Immature natural killer cell (primary cell): ENCODE measurements at regions not wholly inside any gene's neighbourhood (a gene's known extent, or its start where the extent isn't known, plus 50 kb on each side); places are given as distances from the start of the nearest gene placed in this dataset.
"Not testable (repeated sequence)": the region's sequence is repeated elsewhere in the genome, so short reads cannot be mapped to it uniquely, and the experiment has no call there.

Experiments used
- DNase-seq, 3 donors: peaks; one replicate each; pipeline ENCODE4 v3.0.0; 2022; ENCODE audit warnings: mixed read lengths in 1 of 3
- H3K27ac Mint-ChIP-seq, 6 donors: one replicate each; pipeline ENCODE4 v1.8.0; 2020; ENCODE audit warnings: mixed read lengths in 6 of 6, mild to moderate bottlenecking in 5 of 6, inconsistent platforms in 4 of 6, moderate library complexity in 3 of 6
- H3K27me3 Mint-ChIP-seq, 3 donors: one replicate each; pipeline ENCODE4 v1.8.0; 2020 to 2021; ENCODE audit warnings: low read depth in 3 of 3, mild to moderate bottlenecking in 3 of 3, mixed read lengths in 3 of 3, moderate library complexity in 3 of 3, inconsistent platforms in 1 of 3
- H3K36me3 Mint-ChIP-seq, 3 donors: one replicate each; pipeline ENCODE4 v1.8.0; 2020; ENCODE audit warnings: mixed read lengths in 3 of 3, inconsistent platforms in 2 of 3, mild to moderate bottlenecking in 2 of 3
- H3K4me1 Mint-ChIP-seq, 2 donors: one replicate each; pipeline ENCODE4 v1.8.0; 2020; ENCODE audit warnings: inconsistent platforms in 2 of 2, mild to moderate bottlenecking in 2 of 2, mixed read lengths in 2 of 2, moderate library complexity in 1 of 2
- H3K4me3 Mint-ChIP-seq, 5 donors: one replicate each; pipeline ENCODE4 v1.8.0; 2020; ENCODE audit warnings: mild to moderate bottlenecking in 5 of 5, mixed read lengths in 5 of 5, inconsistent platforms in 3 of 5, moderate library complexity in 3 of 5
- H3K9me3 Mint-ChIP-seq, 6 donors: one replicate each; pipeline ENCODE4 v1.8.0; 2020; ENCODE audit warnings: mild to moderate bottlenecking in 6 of 6, mixed read lengths in 6 of 6, inconsistent platforms in 4 of 6, moderate library complexity in 3 of 6

DNA sequence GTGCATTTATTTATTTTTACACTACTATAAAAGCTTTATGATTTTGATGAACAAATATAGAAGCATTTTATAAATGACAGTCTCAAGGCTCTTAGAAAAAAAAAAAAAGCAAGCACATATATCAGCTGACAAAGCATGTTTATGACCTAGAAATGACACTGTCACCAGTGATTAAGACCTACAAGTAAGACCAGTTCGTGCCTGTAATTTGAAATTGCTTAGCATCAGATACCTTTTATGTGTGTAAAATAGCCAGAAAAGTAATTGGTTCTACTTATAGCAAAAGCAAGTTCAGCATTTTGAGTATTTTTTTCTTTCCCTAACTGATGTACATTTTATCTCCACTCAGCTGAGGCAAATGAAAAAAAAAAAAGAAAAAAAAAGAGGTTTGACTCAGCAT is 808.4 kb downstream of the CDH18 start:
- Mint-ChIP-seq H3K27me3 (no peaks in the 10 kb centered on the region), H3K36me3 (no peaks in the 10 kb centered on the region), H3K27ac (no peak overlapping the region), H3K9me3 (peaks cover 0 to 32% (median 4%) of the 10 kb centered on the region in 6 donors), H3K4me1 (no peaks in the 10 kb centered on the region), H3K4me3 (no peak overlapping the region)
- DNase-seq = no peak

GRCh38 chr5:19189176-19189575 is 798.8 kb downstream of the CDH18 start:
- no peak overlapping the region for H3K4me3 Mint-ChIP-seq
- H3K27me3 Mint-ChIP-seq = peaks cover 0 to 1% (median 0%) of the 10 kb centered on the region in 3 donors
- H3K27ac Mint-ChIP-seq = no peak overlapping the region
- no peaks in the 10 kb centered on the region for H3K4me1 Mint-ChIP-seq
- H3K36me3 Mint-ChIP-seq = no peaks in the 10 kb centered on the region
- H3K9me3 Mint-ChIP-seq = peaks cover 12 to 34% (median 22%) of the 10 kb centered on the region in 6 donors
- no peak for DNase-seq

DNA sequence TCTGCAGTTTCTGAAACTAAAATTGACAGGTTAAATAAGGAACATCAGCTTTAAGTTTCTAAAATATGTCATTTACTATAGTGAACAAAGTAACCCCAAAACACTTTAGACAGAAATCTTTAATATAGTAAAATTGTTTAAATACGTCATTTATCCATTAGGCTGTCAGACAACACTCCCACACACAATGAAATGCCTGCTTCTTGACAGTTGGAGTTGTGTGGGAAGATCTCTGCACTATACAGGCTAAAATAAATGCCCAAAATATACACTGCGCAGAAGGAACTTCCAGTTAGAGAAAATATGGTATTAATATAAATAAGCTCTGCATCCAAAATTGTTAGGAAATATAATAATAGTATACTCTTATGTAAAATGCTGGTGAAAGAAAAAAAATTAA is 794.4 kb downstream of the CDH18 start:
- Mint-ChIP-seq H3K4me1 (no peaks in the 10 kb centered on the region), H3K36me3 (no peaks in the 10 kb centered on the region), H3K4me3 (no peak overlapping the region), H3K9me3 (peaks cover 12 to 29% (median 18%) of the 10 kb centered on the region in 6 donors), H3K27me3 (no peaks in the 10 kb centered on the region), H3K27ac (no peak overlapping the region)
- no peak for DNase-seq

- DNase-seq = no peak
- H3K9me3 Mint-ChIP-seq = peaks cover 8 to 28% (median 16%) of the 10 kb centered on the region in 6 donors
- H3K4me3 Mint-ChIP-seq = no peak overlapping the region
- H3K36me3 Mint-ChIP-seq = no peaks in the 10 kb centered on the region
- H3K27me3 Mint-ChIP-seq = no peaks in the 10 kb centered on the region
- no peaks in the 10 kb centered on the region for H3K4me1 Mint-ChIP-seq
- no peak overlapping the region for H3K27ac Mint-ChIP-seq
These were observed 791.4 kb downstream of the CDH18 start for GRCh38 chr5:19196631-19197030.

- no peaks in the 10 kb centered on the region for H3K36me3 Mint-ChIP-seq
- H3K27ac Mint-ChIP-seq = peak overlapping the region in 1 of 6 donors; percentile 22
- no peaks in the 10 kb centered on the region for H3K27me3 Mint-ChIP-seq
- H3K4me3 Mint-ChIP-seq = no peak overlapping the region
- H3K4me1 Mint-ChIP-seq = no peaks in the 10 kb centered on the region
- no peak for DNase-seq
- H3K9me3 Mint-ChIP-seq = peaks cover 9 to 28% (median 23%) of the 10 kb centered on the region in 6 donors
These were observed 787.7 kb downstream of the CDH18 start for GRCh38 chr5:19200251-19200650.

- Mint-ChIP-seq H3K27ac (no peak overlapping the region), H3K9me3 (peaks cover 16 to 64% (median 44%) of the 10 kb centered on the region in 6 donors), H3K4me1 (no peaks in the 10 kb centered on the region), H3K36me3 (no peaks in the 10 kb centered on the region), H3K4me3 (no peak overlapping the region), H3K27me3 (peaks cover 0 to 2% (median 0%) of the 10 kb centered on the region in 3 donors)
- no peak for DNase-seq
These were observed 779.6 kb downstream of the CDH18 start for GRCh38 chr5:19208397-19208796.

GRCh38 chr5:19210886-19211285 is 777.1 kb downstream of the CDH18 start:
- no peaks in the 10 kb centered on the region for H3K4me1 Mint-ChIP-seq
- peaks cover 0 to 2% (median 0%) of the 10 kb centered on the region in 3 donors for H3K27me3 Mint-ChIP-seq
- H3K9me3 Mint-ChIP-seq = peaks cover 17 to 60% (median 41%) of the 10 kb centered on the region in 6 donors

GRCh38 chr5:19229179-19229835 is 758.7 kb downstream of the CDH18 start:
- DNase-seq = no peak
- Mint-ChIP-seq H3K27me3 (no peaks in the 10 kb centered on the region), H3K9me3 (peaks cover 9 to 36% (median 24%) of the 10 kb centered on the region in 6 donors), H3K27ac (no peak overlapping the region), H3K4me3 (no peak overlapping the region), H3K4me1 (no peaks in the 10 kb centered on the region), H3K36me3 (no peaks in the 10 kb centered on the region)

More at GRCh38 chr5:19210886-19211285, 777.1 kb downstream of the CDH18 start:
- no peak for DNase-seq
- H3K36me3 Mint-ChIP-seq = no peaks in the 10 kb centered on the region
- no peak overlapping the region for H3K27ac Mint-ChIP-seq
- H3K4me3 Mint-ChIP-seq = no peak overlapping the region

GRCh38 chr5:19233573-19233972 is 754.4 kb downstream of the CDH18 start:
- Mint-ChIP-seq H3K4me1 (no peaks in the 10 kb centered on the region), H3K27me3 (no peaks in the 10 kb centered on the region), H3K36me3 (no peaks in the 10 kb centered on the region), H3K9me3 (peaks cover 10 to 51% (median 29%) of the 10 kb centered on the region in 6 donors), H3K27ac (no peak overlapping the region), H3K4me3 (no peak overlapping the region)
- DNase-seq = no peak

DNA sequence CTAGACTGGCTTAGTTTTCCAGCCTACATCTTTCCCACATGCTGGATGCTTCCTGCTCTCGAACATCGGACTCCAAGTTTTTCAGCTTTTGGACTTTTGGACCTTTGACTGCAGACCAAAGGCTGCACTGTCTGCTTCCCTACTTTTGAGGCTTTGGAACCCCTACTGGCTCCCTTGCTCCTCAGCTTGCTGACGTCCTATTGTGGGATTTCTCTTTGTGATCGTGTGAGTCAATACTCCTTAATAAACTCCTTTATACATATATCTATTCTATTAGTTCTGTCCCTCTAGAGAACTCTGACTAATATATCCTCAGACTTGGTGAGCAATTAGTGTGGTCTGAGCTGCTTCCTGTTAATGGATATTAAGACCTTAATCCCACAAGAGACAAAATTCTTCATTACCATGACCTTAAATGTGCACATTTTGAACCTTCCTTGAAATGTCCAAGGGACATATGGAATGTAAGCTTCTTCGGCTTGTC is 752.9 kb downstream of the CDH18 start:
- no peaks in the 10 kb centered on the region for H3K4me1 Mint-ChIP-seq
- H3K27me3 Mint-ChIP-seq = no peaks in the 10 kb centered on the region
- no peak overlapping the region for H3K4me3 Mint-ChIP-seq
- H3K36me3 Mint-ChIP-seq = no peaks in the 10 kb centered on the region
- DNase-seq = no peak
- no peak overlapping the region for H3K27ac Mint-ChIP-seq
- H3K9me3 Mint-ChIP-seq = peaks cover 9 to 53% (median 25%) of the 10 kb centered on the region in 6 donors

DNA sequence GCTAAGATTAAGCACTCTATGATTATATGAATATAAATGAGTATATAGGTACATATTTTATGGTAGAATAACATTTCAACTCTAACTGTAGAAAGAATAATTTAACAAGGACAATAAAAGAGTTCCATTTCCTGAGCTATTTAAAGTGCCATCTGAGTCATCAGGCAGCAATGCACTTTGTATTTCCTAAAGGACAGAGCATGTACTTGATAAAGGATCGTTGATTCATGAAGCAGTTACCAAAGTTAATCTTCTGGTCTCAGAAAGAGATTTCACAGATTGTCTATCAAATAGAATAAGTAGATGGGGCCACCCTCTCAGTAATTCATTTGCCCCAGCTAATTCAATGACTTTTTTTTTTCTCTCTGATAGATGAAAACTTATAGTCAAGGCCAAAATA is 747.8 kb downstream of the CDH18 start:
- peaks cover 0 to 2% (median 0%) of the 10 kb centered on the region in 3 donors for H3K27me3 Mint-ChIP-seq

DNA sequence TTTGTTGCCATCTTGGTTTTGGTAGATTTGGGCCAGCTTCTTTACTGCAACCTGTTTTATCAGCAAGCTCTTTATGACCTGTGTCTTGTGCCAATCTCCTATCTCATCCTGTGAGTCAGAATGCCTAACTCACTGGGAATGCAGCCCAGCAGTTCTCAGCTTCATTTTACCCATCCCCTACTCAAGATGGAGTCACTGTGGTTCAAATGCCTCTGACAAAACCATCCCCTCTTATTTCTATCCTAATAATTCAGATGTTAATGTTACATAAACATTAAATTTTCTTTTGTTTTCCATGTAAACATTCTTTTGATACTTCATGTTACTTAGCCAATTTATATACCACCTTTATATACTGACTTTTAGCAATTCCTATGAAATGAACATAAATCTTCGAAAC is 746.3 kb downstream of the CDH18 start:
- Mint-ChIP-seq H3K36me3 (no peaks in the 10 kb centered on the region), H3K27ac (no peak overlapping the region), H3K4me1 (no peaks in the 10 kb centered on the region), H3K9me3 (peaks cover 5 to 53% (median 27%) of the 10 kb centered on the region in 6 donors), H3K27me3 (peaks cover 0 to 2% (median 0%) of the 10 kb centered on the region in 3 donors), H3K4me3 (no peak overlapping the region)
- no peak for DNase-seq

More for the DNA sequence above, 747.8 kb downstream of the CDH18 start:
- Mint-ChIP-seq H3K27ac (no peak overlapping the region), H3K4me3 (no peak overlapping the region), H3K9me3 (peaks cover 2 to 52% (median 21%) of the 10 kb centered on the region in 6 donors), H3K4me1 (no peaks in the 10 kb centered on the region), H3K36me3 (no peaks in the 10 kb centered on the region)
- no peak for DNase-seq

GRCh38 chr5:19246191-19246590 is 741.8 kb downstream of the CDH18 start:
- not testable (repeated sequence) for DNase-seq, H3K27me3 Mint-ChIP-seq, H3K36me3 Mint-ChIP-seq, H3K4me3 Mint-ChIP-seq, H3K27ac Mint-ChIP-seq, H3K4me1 Mint-ChIP-seq
- peaks cover 7 to 59% (median 33%) of the 10 kb centered on the region in 6 donors for H3K9me3 Mint-ChIP-seq

GRCh38 chr5:19247302-19247701 is 740.7 kb downstream of the CDH18 start:
- no peak for DNase-seq
- peaks cover 7 to 59% (median 31%) of the 10 kb centered on the region in 6 donors for H3K9me3 Mint-ChIP-seq
- H3K27me3 Mint-ChIP-seq = peaks cover 0 to 2% (median 2%) of the 10 kb centered on the region in 3 donors
- no peaks in the 10 kb centered on the region for H3K36me3 Mint-ChIP-seq
- no peak overlapping the region for H3K27ac Mint-ChIP-seq
- no peaks in the 10 kb centered on the region for H3K4me1 Mint-ChIP-seq
- H3K4me3 Mint-ChIP-seq = no peak overlapping the region

GRCh38 chr5:19256036-19256435 is 732.0 kb downstream of the CDH18 start:
- no peaks in the 10 kb centered on the region for H3K4me1 Mint-ChIP-seq
- H3K27me3 Mint-ChIP-seq = peaks cover 0 to 2% (median 0%) of the 10 kb centered on the region in 3 donors
- H3K27ac Mint-ChIP-seq = no peak overlapping the region
- H3K36me3 Mint-ChIP-seq = peaks cover 0 to 6% (median 0%) of the 10 kb centered on the region in 3 donors
- H3K9me3 Mint-ChIP-seq = peaks cover 10 to 42% (median 26%) of the 10 kb centered on the region in 6 donors
- H3K4me3 Mint-ChIP-seq = no peak overlapping the region
- DNase-seq = no peak
